Fibroblast of mammary gland (primary cell): ENCODE measurements at regions not wholly inside any gene's neighbourhood (a gene's known extent, or its start where the extent isn't known, plus 50 kb on each side); places are given as distances from the start of the nearest gene placed in this dataset.

Experiments used
- DNase-seq: peaks from one replicate; pipeline ENCODE4 v3.0.0-alpha.2; 2010; ENCODE audit warnings: low read depth
- H3K4me3 ChIP-seq: 2 replicates; pipeline ENCODE4 v1.5.1; 2011; ENCODE audit warnings: low read depth, mild to moderate bottlenecking, low read length, moderate library complexity; ENCODE audit not compliant: control insufficient read depth
- CTCF ChIP-seq: conservative IDR thresholded peaks from 2 replicates; pipeline ENCODE4 v1.5.1; 2011; ENCODE audit warnings: low read depth, low read length, inconsistent platforms; ENCODE audit not compliant: control insufficient read depth, insufficient read depth

- no peak for TF ChIP-seq CTCF
- no peak overlapping the region for H3K4me3 ChIP-seq
Measured at GRCh38 chr6:91965872-91966271, 1379.0 kb upstream of the MAP3K7 start.

GRCh38 chr6:91961671-91962070, 1374.8 kb upstream of the MAP3K7 start:
- no peak overlapping the region for H3K4me3 ChIP-seq
- DNase-seq, result no peak
- TF ChIP-seq CTCF, result no peak

More at GRCh38 chr6:91965872-91966271, 1379.0 kb upstream of the MAP3K7 start:
- DNase-seq, result no peak

- no peak for TF ChIP-seq CTCF
- DNase-seq, result no peak
- no peak overlapping the region for H3K4me3 ChIP-seq
Measured at GRCh38 chr6:91961236-91961635, 1374.4 kb upstream of the MAP3K7 start.

- DNase-seq, result no peak
- no peak for TF ChIP-seq CTCF
- H3K4me3 ChIP-seq, result no peak overlapping the region
Measured at GRCh38 chr6:91941838-91942237, 1355.0 kb upstream of the MAP3K7 start.

GRCh38 chr6:91940801-91941200, 1353.9 kb upstream of the MAP3K7 start:
- no peak for TF ChIP-seq CTCF
- no peak for DNase-seq
- H3K4me3 ChIP-seq, result no peak overlapping the region

- no peak for DNase-seq
- no peak overlapping the region for H3K4me3 ChIP-seq
- no peak for TF ChIP-seq CTCF
Measured at GRCh38 chr6:91926827-91927226, 1340.0 kb upstream of the MAP3K7 start.

GRCh38 chr6:91926361-91926760, 1339.5 kb upstream of the MAP3K7 start:
- no peak for TF ChIP-seq CTCF
- H3K4me3 ChIP-seq, result no peak overlapping the region
- DNase-seq, result no peak
